GM21529 (cell line): ENCODE measurements at regions not wholly inside any gene's neighbourhood (a gene's known extent, or its start where the extent isn't known, plus 50 kb on each side); places are given as distances from the start of the nearest gene placed in this dataset.

ENCODE experiments used
- ATAC-seq: cut with Tn5 transposase; IDR thresholded peaks from one replicate; pipeline ENCODE4 v1.9.1; 2021; ENCODE audit not compliant: unreplicated experiment

GRCh38 chr12:13451776-13452175 is 255.2 kb downstream of the EMP1 start:
- ATAC-seq: no peak

- no peak for ATAC-seq
These were observed 253.9 kb downstream of the EMP1 start for GRCh38 chr12:13450231-13451080.

GRCh38 chr12:13444076-13444475 is 247.6 kb downstream of the EMP1 start:
- ATAC-seq: no peak

GRCh38 chr12:13443498-13443897 is 247.0 kb downstream of the EMP1 start:
- no peak for ATAC-seq

GRCh38 chr12:13443028-13443427 is 246.5 kb downstream of the EMP1 start:
- no peak for ATAC-seq

- ATAC-seq: no peak
These were observed 245.9 kb downstream of the EMP1 start for GRCh38 chr12:13442457-13442856.

GRCh38 chr12:13440844-13441243 is 244.3 kb downstream of the EMP1 start:
- ATAC-seq: no peak

- no peak for ATAC-seq
These were observed 241.0 kb downstream of the EMP1 start for GRCh38 chr12:13437541-13437940.

GRCh38 chr12:13436696-13437391 is 240.3 kb downstream of the EMP1 start:
- ATAC-seq: no peak

GRCh38 chr12:13436182-13436581 is 239.7 kb downstream of the EMP1 start:
- no peak for ATAC-seq

- ATAC-seq: no peak
These were observed 238.9 kb downstream of the EMP1 start for GRCh38 chr12:13435235-13435933.

- ATAC-seq: no peak
These were observed 237.2 kb downstream of the EMP1 start for GRCh38 chr12:13433768-13434167.

GRCh38 chr12:13431041-13431440 is 234.5 kb downstream of the EMP1 start:
- no peak for ATAC-seq

- no peak for ATAC-seq
These were observed 232.2 kb downstream of the EMP1 start for GRCh38 chr12:13428538-13429265.

GRCh38 chr12:13425766-13426165 is 229.2 kb downstream of the EMP1 start:
- ATAC-seq: no peak

- no peak for ATAC-seq
These were observed 225.8 kb downstream of the EMP1 start for GRCh38 chr12:13422291-13422690.

- no peak for ATAC-seq
These were observed 221.0 kb downstream of the EMP1 start for GRCh38 chr12:13417516-13417915.

- no peak for ATAC-seq
These were observed 214.8 kb downstream of the EMP1 start for GRCh38 chr12:13411287-13411686.

GRCh38 chr12:13405961-13406703 is 209.6 kb downstream of the EMP1 start:
- ATAC-seq: no peak
